ENCODE measurements at regions not wholly inside any gene's neighbourhood (a gene's known extent, or its start where the extent isn't known, plus 50 kb on each side); places are given as distances from the start of the nearest gene placed in this dataset.

GRCh38 chr6:142612956-142613355 lies 311.1 kb downstream of the ADGRG6 start:
- TF ChIP-seq EZH2phosphoT487 (conservative IDR thresholded peaks at IDR 0.05; ENCODE audit: low read length) (no peak), CTCF (IDR thresholded peaks at IDR 0.05; ENCODE audit: insufficient read depth, low read length, poor library complexity, severe bottlenecking) (no peak)
- Histone ChIP-seq H3K9me2 (replicated peaks; ENCODE audit: insufficient read depth, low read length) (no peaks in the 10 kb centered on the region), H3K4me2 (ENCODE audit: low read depth, low read length, poor library complexity, severe bottlenecking) (no peak overlapping the region), H3K4me3 (ENCODE audit: insufficient read depth, low read length, poor library complexity, severe bottlenecking) (no peak overlapping the region), H4K20me1 (ENCODE audit: low read depth, low read length) (no peaks in the 10 kb centered on the region), H3K9ac (ENCODE audit: low read length) (no peak overlapping the region), H3K36me3 (ENCODE audit: low read length) (no peaks in the 10 kb centered on the region), H3K79me2 (ENCODE audit: insufficient read depth, low read length) (no peaks in the 10 kb centered on the region), H3K27ac (ENCODE audit: low read depth, low read length) (no peak overlapping the region), H2AFZ (ENCODE audit: low read depth, low read length, severe bottlenecking) (no peak overlapping the region), H3K9me3 (ENCODE audit: insufficient read depth, low read length) (no peaks in the 10 kb centered on the region), H3F3A (ENCODE audit: insufficient read depth) (no peaks in the 10 kb centered on the region), H3K27me3 (ENCODE audit: low read length) (no peaks in the 10 kb centered on the region)

- Histone ChIP-seq H3K9me2 (replicated peaks; ENCODE audit: insufficient read depth, low read length) (no peaks in the 10 kb centered on the region), H3K4me3 (ENCODE audit: insufficient read depth, low read length, poor library complexity, severe bottlenecking) (no peak overlapping the region), H4K20me1 (ENCODE audit: low read depth, low read length) (no peaks in the 10 kb centered on the region), H3K27me3 (ENCODE audit: low read length) (no peaks in the 10 kb centered on the region), H3F3A (ENCODE audit: insufficient read depth) (no peaks in the 10 kb centered on the region), H3K9ac (ENCODE audit: low read length) (no peak overlapping the region), H3K79me2 (ENCODE audit: insufficient read depth, low read length) (no peaks in the 10 kb centered on the region), H3K27ac (ENCODE audit: low read depth, low read length) (no peak overlapping the region), H3K4me2 (ENCODE audit: low read depth, low read length, poor library complexity, severe bottlenecking) (no peak overlapping the region), H3K36me3 (ENCODE audit: low read length) (no peaks in the 10 kb centered on the region), H2AFZ (ENCODE audit: low read depth, low read length, severe bottlenecking) (no peak overlapping the region), H3K9me3 (ENCODE audit: insufficient read depth, low read length) (no peaks in the 10 kb centered on the region)
- TF ChIP-seq CTCF (IDR thresholded peaks at IDR 0.05; ENCODE audit: insufficient read depth, low read length, poor library complexity, severe bottlenecking) (no peak), EZH2phosphoT487 (conservative IDR thresholded peaks at IDR 0.05; ENCODE audit: low read length) (no peak)
Measured at GRCh38 chr6:142613981-142614380, 312.2 kb downstream of the ADGRG6 start.

- Histone ChIP-seq H3K4me2 (ENCODE audit: low read depth, low read length, poor library complexity, severe bottlenecking) (no peak overlapping the region), H3F3A (ENCODE audit: insufficient read depth) (no peaks in the 10 kb centered on the region), H3K4me3 (ENCODE audit: insufficient read depth, low read length, poor library complexity, severe bottlenecking) (no peak overlapping the region), H4K20me1 (ENCODE audit: low read depth, low read length) (no peaks in the 10 kb centered on the region), H3K79me2 (ENCODE audit: insufficient read depth, low read length) (no peaks in the 10 kb centered on the region), H3K27me3 (ENCODE audit: low read length) (no peaks in the 10 kb centered on the region), H3K36me3 (ENCODE audit: low read length) (no peaks in the 10 kb centered on the region), H3K9ac (ENCODE audit: low read length) (no peak overlapping the region), H2AFZ (ENCODE audit: low read depth, low read length, severe bottlenecking) (no peak overlapping the region), H3K9me2 (replicated peaks; ENCODE audit: insufficient read depth, low read length) (no peaks in the 10 kb centered on the region), H3K27ac (ENCODE audit: low read depth, low read length) (no peak overlapping the region), H3K9me3 (ENCODE audit: insufficient read depth, low read length) (no peaks in the 10 kb centered on the region)
- no peak for TF ChIP-seq EZH2phosphoT487 (conservative IDR thresholded peaks at IDR 0.05; ENCODE audit: low read length)
- TF ChIP-seq CTCF (IDR thresholded peaks at IDR 0.05; ENCODE audit: insufficient read depth, low read length, poor library complexity, severe bottlenecking), result no peak
Measured at GRCh38 chr6:142617158-142617557, 315.4 kb downstream of the ADGRG6 start.
